ENCODE measurements at regions not wholly inside any gene's neighbourhood (a gene's known extent, or its start where the extent isn't known, plus 50 kb on each side); places are given as distances from the start of the nearest gene placed in this dataset. TPM values are rescaled to one million over a fixed set of nuclear protein-coding genes. Genes with fewer than 3 reads are reported as not detected.

GRCh38 chr2:184532551-184532950 is 65.8 kb upstream of the ZNF804A start:
- H3K27ac ChIP-seq: no peak overlapping the region
- TF ChIP-seq CTCF (IDR thresholded peaks at IDR 0.05): no peak
- no peak for TF ChIP-seq POLR2A (IDR thresholded peaks at IDR 0.05)
- no peaks in the 10 kb centered on the region for H3K4me1 ChIP-seq
- no peaks in the 10 kb centered on the region for H3K9me3 ChIP-seq
- no peak for DNase-seq
- H3K27me3 ChIP-seq: no peaks in the 10 kb centered on the region
- no peaks in the 10 kb centered on the region for H3K36me3 ChIP-seq
- H3K4me3 ChIP-seq (replicated peaks in 1 of 3): no peak overlapping the region
- intact Hi-C loops (cut with DNase I): no loop called here

- intact Hi-C loops (cut with DNase I): no loop called here
- TF ChIP-seq POLR2A (IDR thresholded peaks at IDR 0.05) (no peak), CTCF (IDR thresholded peaks at IDR 0.05) (no peak)
- Histone ChIP-seq H3K4me3 (replicated peaks in 1 of 3) (no peak overlapping the region), H3K4me1 (no peaks in the 10 kb centered on the region), H3K9me3 (no peaks in the 10 kb centered on the region), H3K27me3 (no peaks in the 10 kb centered on the region), H3K36me3 (no peaks in the 10 kb centered on the region), H3K27ac (no peak overlapping the region)
- WGBS, 2 donors: 73 to 77% methylated on average over 3 of the region's 3 CpGs
- no peak for DNase-seq
Measured at GRCh38 chr2:184534986-184535385, 63.3 kb upstream of the ZNF804A start.

- intact Hi-C loops (cut with DNase I): no loop called here
- Histone ChIP-seq H3K27ac (no peak overlapping the region), H3K36me3 (no peaks in the 10 kb centered on the region), H3K4me1 (no peaks in the 10 kb centered on the region), H3K4me3 (replicated peaks in 1 of 3) (no peak overlapping the region), H3K9me3 (no peaks in the 10 kb centered on the region), H3K27me3 (no peaks in the 10 kb centered on the region)
- no peak for TF ChIP-seq CTCF (IDR thresholded peaks at IDR 0.05)
- TF ChIP-seq POLR2A (IDR thresholded peaks at IDR 0.05): no peak
- DNase-seq: no peak
Measured at GRCh38 chr2:184540246-184540789, 58.0 kb upstream of the ZNF804A start.

GRCh38 chr2:184541591-184541990 is 56.7 kb upstream of the ZNF804A start:
- 80 to 82% methylated on average over 2 of the region's 2 CpGs for WGBS, 2 donors
- Histone ChIP-seq H3K4me3 (replicated peaks in 1 of 3) (no peak overlapping the region), H3K36me3 (no peaks in the 10 kb centered on the region), H3K9me3 (no peaks in the 10 kb centered on the region), H3K27ac (no peak overlapping the region), H3K4me1 (no peaks in the 10 kb centered on the region), H3K27me3 (no peaks in the 10 kb centered on the region)
- DNase-seq: no peak
- intact Hi-C loops (cut with DNase I): no loop called here
- no peak for TF ChIP-seq POLR2A (IDR thresholded peaks at IDR 0.05)
- no peak for TF ChIP-seq CTCF (IDR thresholded peaks at IDR 0.05)

- no peak for DNase-seq
- TF ChIP-seq CTCF (IDR thresholded peaks at IDR 0.05) (no peak), POLR2A (IDR thresholded peaks at IDR 0.05) (no peak)
Measured at GRCh38 chr2:184543832-184544231, 54.5 kb upstream of the ZNF804A start.

More at GRCh38 chr2:184543832-184544231, 54.5 kb upstream of the ZNF804A start:
- WGBS, 2 donors: 80 to 90% methylated on average over 1 of the region's 1 CpG
- no peaks in the 10 kb centered on the region for H3K9me3 ChIP-seq
- no peaks in the 10 kb centered on the region for H3K4me1 ChIP-seq
- no peaks in the 10 kb centered on the region for H3K36me3 ChIP-seq
- intact Hi-C loops (cut with DNase I): no loop called here
- H3K4me3 ChIP-seq (replicated peaks in 1 of 3): no peak overlapping the region
- H3K27ac ChIP-seq: no peak overlapping the region
- no peaks in the 10 kb centered on the region for H3K27me3 ChIP-seq

MicroRNAs in the stretch of these regions (microRNA counts, 767-probe panel; counts per million panel counts)
- microRNA hsa-miR-548ae: 3,877 to 4,008 counts per million in 2 donors

Small RNA genes lying in the stretch of these regions (microRNA-seq; reads per million reads assigned to microRNA genes)
- gene MIR548AE1: not detected

Small RNA genes lying in the stretch of these regions (small RNA-seq; reads per million reads assigned to genes)
- not detected for gene MIR548AE1

Measured in thyroid gland (tissue), 4 donors.